Gastroesophageal sphincter (tissue), 3 donors: ENCODE measurements at regions not wholly inside any gene's neighbourhood (a gene's known extent, or its start where the extent isn't known, plus 50 kb on each side); places are given as distances from the start of the nearest gene placed in this dataset.

ENCODE experiments used
- CTCF ChIP-seq, 4 experiments: fragments of 200-600 bp in 2 of 4; fragments of 450-650 bp in 2 of 4; sonication (generic) in 1 of 4; IDR thresholded peaks; one replicate each; pipeline ENCODE4 v1.5.1; 2017 to 2019; ENCODE audit warnings: antibody characterized with exemption in 4 of 4, mild to moderate bottlenecking in 2 of 4, moderate library complexity in 2 of 4
- EP300 ChIP-seq: sonication (generic); formaldehyde crosslinking; IDR thresholded peaks from one replicate; pipeline ENCODE4 v1.6.1; 2017; ENCODE audit warnings: antibody characterized with exemption, mild to moderate bottlenecking
- POLR2A ChIP-seq, 2 donors: fragments of 450-650 bp; IDR thresholded peaks; one replicate each; pipeline ENCODE4 v1.6.1; 2017; ENCODE audit warnings: antibody characterized with exemption in 2 of 2, mild to moderate bottlenecking in 2 of 2, moderate library complexity in 1 of 2
- POLR2AphosphoS5 ChIP-seq: sonication (generic); formaldehyde crosslinking; IDR thresholded peaks from one replicate; pipeline ENCODE4 v1.6.1; 2017; ENCODE audit warnings: antibody characterized with exemption

- no peak for TF ChIP-seq POLR2AphosphoS5
- no peak for TF ChIP-seq CTCF (IDR thresholded peaks at IDR 0.05)
- no peak for TF ChIP-seq POLR2A (IDR thresholded peaks at IDR 0.05)
- no peak for TF ChIP-seq EP300
Observed at GRCh38 chr12:19627719-19628118, 188.4 kb downstream of the AEBP2 start.
